HuH-7 (cell line): ENCODE measurements at regions not wholly inside any gene's neighbourhood (a gene's known extent, or its start where the extent isn't known, plus 50 kb on each side); places are given as distances from the start of the nearest gene placed in this dataset.
A peak's percentile ranks its signal among the peaks of the same experiment; 100 is the strongest.
"Not testable (repeated sequence)": the region's sequence is repeated elsewhere in the genome, so short reads cannot be mapped to it uniquely, and the experiment has no call there.

Experiments
- DNase-seq: peaks from one replicate; pipeline ENCODE4 v3.0.0; 2011; ENCODE audit warnings: low spot score

- no peak for DNase-seq
Measured at GRCh38 chr2:239742377-239742776, 282.8 kb downstream of the NDUFA10 start.

- no peak for DNase-seq
Measured at GRCh38 chr2:239739206-239739605, 285.9 kb downstream of the NDUFA10 start.

- DNase-seq: no peak
Measured at GRCh38 chr2:239738159-239738558, 287.0 kb downstream of the NDUFA10 start.

- DNase-seq: no peak
Measured at GRCh38 chr2:239737144-239737463, 288.0 kb downstream of the NDUFA10 start.

- DNase-seq: no peak
Measured at GRCh38 chr2:239736358-239737143, 288.6 kb downstream of the NDUFA10 start.

- no peak for DNase-seq
Measured at GRCh38 chr2:239735829-239736357, 289.2 kb downstream of the NDUFA10 start.

GRCh38 chr2:239735131-239735828 is 289.9 kb downstream of the NDUFA10 start:
- DNase-seq: no peak

- DNase-seq: no peak
Measured at GRCh38 chr2:239734436-239735005, 290.6 kb downstream of the NDUFA10 start.

GRCh38 chr2:239732666-239733010 is 292.5 kb downstream of the NDUFA10 start:
- no peak for DNase-seq

GRCh38 chr2:239731998-239732665 is 293.0 kb downstream of the NDUFA10 start:
- DNase-seq: no peak

- DNase-seq: peak; percentile 35
Measured at GRCh38 chr2:239731422-239731821, 293.7 kb downstream of the NDUFA10 start.

GRCh38 chr2:239730897-239731296 is 294.2 kb downstream of the NDUFA10 start:
- no peak for DNase-seq

GRCh38 chr2:239730567-239730882 is 294.6 kb downstream of the NDUFA10 start:
- DNase-seq: not testable (repeated sequence)

- DNase-seq: no peak
Measured at GRCh38 chr2:239729681-239730566, 295.2 kb downstream of the NDUFA10 start.

GRCh38 chr2:239729151-239729550 is 296.0 kb downstream of the NDUFA10 start:
- DNase-seq: no peak

GRCh38 chr2:239728751-239729150 is 296.4 kb downstream of the NDUFA10 start:
- DNase-seq: no peak

- no peak for DNase-seq
Measured at GRCh38 chr2:239727776-239728600, 297.2 kb downstream of the NDUFA10 start.

GRCh38 chr2:239727182-239727775 is 297.9 kb downstream of the NDUFA10 start:
- no peak for DNase-seq

GRCh38 chr2:239726631-239727181 is 298.4 kb downstream of the NDUFA10 start:
- no peak for DNase-seq

GRCh38 chr2:239726091-239726591 is 299.0 kb downstream of the NDUFA10 start:
- no peak for DNase-seq
